Central memory CD4-positive, alpha-beta T cell (primary cell): ENCODE measurements at regions not wholly inside any gene's neighbourhood (a gene's known extent, or its start where the extent isn't known, plus 50 kb on each side); places are given as distances from the start of the nearest gene placed in this dataset.
A peak's percentile ranks its signal among the peaks of the same experiment; 100 is the strongest.

Experiments
- DNase-seq: peaks from one replicate; pipeline ENCODE4 v3.0.0; 2022

GRCh38 chr21:30986965-30987364 lies 51.3 kb downstream of the KRTAP19-8 start:
- DNase-seq: no peak

GRCh38 chr21:30984889-30985288 lies 53.4 kb downstream of the KRTAP19-8 start:
- no peak for DNase-seq

DNA sequence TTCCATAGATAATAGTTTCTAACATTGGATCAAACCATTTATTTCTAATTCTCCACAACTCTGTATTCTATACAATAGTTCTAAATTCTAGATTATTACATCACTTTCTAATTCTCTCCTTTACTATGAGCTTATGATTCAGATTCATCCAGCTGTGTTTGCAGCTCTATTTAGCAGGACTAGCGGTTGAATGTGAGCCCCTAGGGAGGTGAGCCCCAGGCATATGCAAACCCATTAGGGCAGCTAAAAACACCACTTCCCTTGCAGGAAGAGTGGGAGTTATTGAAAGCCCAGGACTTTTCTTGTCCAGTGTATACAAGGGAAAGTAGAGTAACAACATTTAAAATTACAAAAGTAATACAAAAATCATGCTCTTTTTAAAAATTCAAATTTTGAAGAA lies 56.9 kb downstream of the KRTAP19-8 start:
- no peak for DNase-seq

GRCh38 chr21:30979054-30979453 lies 59.2 kb downstream of the KRTAP19-8 start:
- DNase-seq: peak; percentile 10

DNA sequence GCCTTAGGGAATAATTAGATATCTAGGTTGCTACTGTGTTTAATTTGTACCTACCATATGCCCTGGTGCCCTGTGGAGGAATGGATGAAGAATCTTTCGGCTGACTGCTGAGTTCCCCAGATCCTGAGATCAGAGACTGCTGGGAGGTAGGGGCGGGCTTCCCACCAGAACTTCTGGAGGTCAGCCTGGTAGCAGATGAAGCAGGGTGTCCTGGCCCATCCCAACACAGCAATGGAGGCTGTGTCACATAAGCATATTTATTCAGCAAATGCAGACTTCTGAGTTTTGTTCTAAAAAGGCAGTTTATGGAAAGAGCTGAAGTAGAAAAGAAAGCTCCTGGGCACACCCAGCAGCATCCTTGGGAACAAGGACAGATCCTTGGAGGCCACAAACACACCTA lies 74.0 kb downstream of the KRTAP19-8 start:
- DNase-seq: no peak

DNA sequence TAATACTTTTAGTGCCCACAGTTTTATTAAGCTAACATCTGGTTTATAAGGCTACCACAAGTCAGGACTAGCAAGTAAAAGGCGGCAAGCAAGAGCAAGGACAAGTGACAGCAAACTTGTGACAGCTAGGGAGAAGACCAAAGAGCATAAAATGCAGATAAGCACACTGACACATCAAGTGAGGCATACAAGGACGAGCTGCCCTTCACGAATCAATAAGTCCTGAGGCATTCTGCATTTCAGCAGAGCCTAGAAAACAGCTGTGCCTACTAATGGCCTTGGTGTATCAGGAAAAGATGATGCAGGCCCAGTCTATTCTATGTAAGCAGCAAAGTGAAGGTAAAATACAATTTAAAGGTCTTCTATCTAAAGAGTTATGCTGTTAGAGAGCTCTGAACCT lies 74.8 kb downstream of the KRTAP19-8 start:
- no peak for DNase-seq

DNA sequence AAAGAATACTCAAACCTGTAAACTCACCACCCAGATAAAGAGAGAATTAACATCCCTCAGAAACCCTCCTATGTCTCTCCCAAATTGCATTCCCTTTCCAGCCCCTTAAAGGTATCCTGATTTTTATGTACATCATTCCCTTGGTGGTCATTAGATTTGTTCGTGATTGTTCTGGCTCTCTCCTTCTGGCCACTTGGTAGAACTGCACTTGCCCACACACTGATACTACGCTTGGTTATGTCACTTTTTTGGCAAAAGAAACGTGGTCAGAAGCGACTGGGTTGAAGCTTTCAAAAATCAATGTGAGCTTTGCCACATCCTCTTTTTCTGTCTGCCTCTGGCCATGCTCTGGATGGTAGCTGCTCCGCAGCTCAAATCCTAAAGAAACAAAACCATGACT lies 76.3 kb downstream of the KRTAP19-8 start:
- no peak for DNase-seq

GRCh38 chr21:30958741-30959140 lies 77.4 kb upstream of the KRTAP11-1 start:
- no peak for DNase-seq

GRCh38 chr21:30957010-30957409 lies 75.6 kb upstream of the KRTAP11-1 start:
- no peak for DNase-seq

DNA sequence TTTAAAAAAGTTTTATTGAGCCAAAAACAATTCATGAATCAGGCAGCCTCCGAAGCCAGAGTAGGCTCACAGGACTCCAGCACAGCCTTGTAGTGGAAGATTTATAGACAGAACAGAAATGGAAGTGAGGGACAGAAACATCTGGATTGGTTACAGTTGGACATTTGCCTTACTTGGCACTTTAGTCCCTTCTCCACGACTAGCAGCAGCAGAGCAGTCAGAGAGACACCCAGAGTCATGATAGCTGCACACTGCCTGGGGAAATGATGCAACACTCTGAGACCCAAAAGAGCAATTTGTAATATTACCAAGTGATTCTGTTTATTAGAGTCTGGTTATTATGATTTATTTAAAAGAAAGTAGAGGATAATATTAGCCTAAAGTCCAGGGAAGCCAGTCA lies 72.2 kb upstream of the KRTAP11-1 start:
- no peak for DNase-seq

GRCh38 chr21:30947141-30947540 lies 65.8 kb upstream of the KRTAP11-1 start:
- no peak for DNase-seq

DNA sequence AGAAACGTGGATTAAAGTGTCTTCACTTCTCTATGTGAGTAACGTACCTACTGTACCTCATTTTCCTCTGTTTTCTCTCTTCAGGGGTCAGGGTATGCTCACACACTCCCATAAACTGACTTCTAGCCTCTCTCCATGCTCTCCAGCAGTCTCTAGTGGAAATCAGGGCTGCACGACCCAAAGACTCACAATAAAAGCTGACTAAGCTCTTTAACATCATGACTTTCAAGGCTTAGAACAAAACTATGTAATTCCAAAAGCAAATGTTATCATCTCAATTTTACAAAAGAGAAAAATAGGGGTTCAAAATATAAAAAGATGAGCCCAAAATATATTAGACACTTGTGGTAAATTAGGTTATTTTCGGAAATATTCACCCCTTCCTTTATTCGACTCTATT lies 62.5 kb upstream of the KRTAP11-1 start:
- no peak for DNase-seq

GRCh38 chr21:30943243-30943642 lies 61.9 kb upstream of the KRTAP11-1 start:
- DNase-seq: no peak

DNA sequence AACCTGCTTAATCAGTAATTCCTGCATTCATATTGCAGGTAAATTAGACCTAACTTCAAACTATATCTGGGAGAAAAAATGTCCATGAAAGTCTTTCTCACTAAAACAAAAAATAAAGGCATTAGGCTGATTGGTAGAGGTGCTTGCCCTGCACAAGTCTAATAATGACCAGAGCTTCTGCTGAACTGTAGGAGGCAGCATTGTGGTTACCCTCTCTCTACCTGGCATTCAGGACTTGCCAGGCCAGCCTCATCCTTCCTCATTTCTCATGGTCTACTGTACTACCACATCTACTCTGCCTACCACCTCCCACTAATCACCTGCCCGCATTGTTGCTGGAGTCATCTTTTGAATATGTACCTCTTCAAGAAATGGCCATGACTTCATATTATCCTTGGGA lies 60.8 kb upstream of the KRTAP11-1 start:
- DNase-seq: no peak

- no peak for DNase-seq
Observed at GRCh38 chr21:30936207-30936606, 54.8 kb upstream of the KRTAP11-1 start.

GRCh38 chr21:30935889-30936168 lies 54.4 kb upstream of the KRTAP11-1 start:
- DNase-seq: no peak

DNA sequence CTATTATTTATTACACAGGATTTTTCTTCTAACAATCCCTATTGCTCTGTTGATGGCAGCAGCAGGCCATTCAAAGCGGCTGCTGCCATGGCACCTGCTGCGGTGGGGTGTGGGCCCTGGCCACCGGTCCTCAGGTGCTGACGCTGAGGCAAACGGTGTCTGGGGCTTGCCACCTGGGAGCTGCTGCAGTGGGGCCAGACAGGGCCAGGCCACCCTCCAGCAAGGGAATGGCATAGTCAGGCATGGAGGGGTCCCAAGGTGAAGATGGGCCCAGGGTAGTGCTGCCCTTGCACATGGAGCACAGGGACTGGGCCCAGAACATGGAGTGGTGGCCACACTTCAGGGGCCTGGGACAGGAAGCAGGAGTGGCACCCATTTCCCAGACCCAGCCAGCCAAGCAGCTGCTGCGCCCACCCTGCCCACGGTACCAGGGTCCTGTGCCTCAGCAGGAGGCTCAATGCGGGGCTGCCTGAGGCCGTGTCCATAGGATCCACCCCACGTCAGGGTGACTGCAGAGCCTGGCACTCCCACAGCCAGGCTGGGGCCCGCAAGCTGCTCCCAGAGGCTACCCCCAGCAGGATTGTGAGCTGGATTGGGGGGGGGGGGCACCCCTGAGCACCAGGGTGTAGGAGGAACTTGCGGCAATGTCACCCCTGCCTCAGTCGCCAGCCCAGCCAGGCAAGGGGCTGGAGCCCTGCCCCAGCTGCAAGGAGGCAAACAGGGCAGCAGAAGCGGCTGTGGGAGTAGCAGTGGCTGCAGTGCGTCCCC lies 53.9 kb upstream of the KRTAP11-1 start:
- DNase-seq: no peak

- DNase-seq: no peak
Observed at GRCh38 chr21:30932686-30933085, 51.3 kb upstream of the KRTAP11-1 start.
